ENCODE measurements at regions not wholly inside any gene's neighbourhood (a gene's known extent, or its start where the extent isn't known, plus 50 kb on each side); places are given as distances from the start of the nearest gene placed in this dataset.

GRCh38 chr15:95742256-95742655 is 588.2 kb upstream of the NR2F2 start:
- intact Hi-C loops (cut with micrococcal nuclease; ENCODE audit: unreplicated experiment) (no loop called here), in situ Hi-C loops (cut with HindIII; ENCODE audit: extremely low pct_ligation_motif_present, low pct_unique_long_range_greater_than_20kb) (no loop called here)
- Histone ChIP-seq H3K9me3 (ENCODE audit: low read length) (peaks cover 32% of the 10 kb centered on the region), H3K36me3 (replicated peaks in 1 of 2; ENCODE audit: control insufficient read depth in 1 of 2, insufficient read depth in 2 of 2, low read length in 2 of 2) (no peaks in the 10 kb centered on the region), H3K4me3 (replicated peaks in 1 of 3; ENCODE audit: insufficient read depth in 1 of 3, low read depth in 2 of 3, low read length in 3 of 3) (no peak overlapping the region), H3K4me1 (ENCODE audit: insufficient read depth, low read length) (no peaks in the 10 kb centered on the region), H3K4me2 (ENCODE audit: low read depth, low read length) (no peak overlapping the region), H3K27ac (ENCODE audit: extremely low read length, insufficient read depth, low read length) (no peak overlapping the region), H3K9ac (ENCODE audit: insufficient read depth, low read depth, low read length) (no peak overlapping the region), H2AFZ (ENCODE audit: low read length) (no peak overlapping the region), H3K27me3 (ENCODE audit: control insufficient read depth in 1 of 2, insufficient read depth in 2 of 2, low read length in 2 of 2) (no peaks in the 10 kb centered on the region), H3K79me2 (ENCODE audit: insufficient read depth, low read length) (no peaks in the 10 kb centered on the region), H4K20me1 (ENCODE audit: insufficient read depth, low read length) (no peaks in the 10 kb centered on the region)
- WGBS (ENCODE audit: low lambda C conversion rate) = 43% methylated on average over 3 of the region's 3 CpGs
- BruUV-seq (replicated peaks) = no TSS peak
- ATAC-seq = no peak
- no peak for FAIRE-seq
- POLR2A ChIA-PET = no interaction called here
- CTCF ChIA-PET (ENCODE audit: low intra/inter-chr PET ratio, low total read pairs) = no interaction called here
- no peak for DNase-seq (ENCODE audit: low spot score)
- TF ChIP-seq ZFP36L1 (CRISPR knock-in tag; IDR thresholded peaks at IDR 0.05) (no peak), HNRNPUL1 (IDR thresholded peaks at IDR 0.05; ENCODE audit: low read depth, low read length) (no peak), RFXAP (CRISPR knock-in tag; IDR thresholded peaks at IDR 0.05; ENCODE audit: borderline replicate concordance) (no peak), TOPORS (CRISPR knock-in tag; IDR thresholded peaks at IDR 0.05) (no peak), ZFP91 (CRISPR knock-in tag; IDR thresholded peaks at IDR 0.05; ENCODE audit: borderline replicate concordance) (no peak), PLRG1 (conservative IDR thresholded peaks at IDR 0.05) (no peak), ZNF558 (CRISPR knock-in tag; IDR thresholded peaks at IDR 0.05; ENCODE audit: borderline replicate concordance) (no peak), MATR3 (CRISPR knock-in tag; IDR thresholded peaks at IDR 0.05) (no peak), NFE2 (CRISPR knock-in tag; IDR thresholded peaks at IDR 0.05) (no peak), SMAD9 (CRISPR knock-in tag; IDR thresholded peaks at IDR 0.05) (no peak), ZFP1 (CRISPR knock-in tag; IDR thresholded peaks at IDR 0.05) (no peak)
